SK-N-SH treated with all-trans-retinoic acid at 6 μM for 48 hours (cell line): ENCODE measurements at regions not wholly inside any gene's neighbourhood (a gene's known extent, or its start where the extent isn't known, plus 50 kb on each side); places are given as distances from the start of the nearest gene placed in this dataset.

ENCODE experiments used
- ARNTL ChIP-seq: fragments of 450-650 bp; formaldehyde crosslinking; IDR thresholded peaks from 2 replicates; pipeline ENCODE4 v1.5.0; 2020; ENCODE audit warnings: low read depth, mild to moderate bottlenecking, moderate library complexity, borderline replicate concordance
- BACH2 ChIP-seq: fragments of 250-450 bp; sonication (Bioruptor Pico); IDR thresholded peaks from 2 replicates; pipeline ENCODE4 v1.9.0; 2021; ENCODE audit warnings: mild to moderate bottlenecking, borderline replicate concordance
- CREB5 ChIP-seq: fragments of 250-450 bp; sonication (Bioruptor Pico); IDR thresholded peaks from 2 replicates; pipeline ENCODE4 v1.5.1; 2020; ENCODE audit warnings: low read depth, mild to moderate bottlenecking, moderate library complexity
- CSRNP3 ChIP-seq: fragments of 250-450 bp; sonication (Bioruptor Pico); IDR thresholded peaks from 2 replicates; pipeline ENCODE4 v1.5.1; 2021; ENCODE audit warnings: mild to moderate bottlenecking, moderate library complexity
- GLIS3 ChIP-seq: fragments of 250-450 bp; sonication (Bioruptor Pico); IDR thresholded peaks from 2 replicates; pipeline ENCODE4 v1.5.0; 2020; ENCODE audit warnings: mild to moderate bottlenecking, moderate library complexity
- ISL1 ChIP-seq: fragments of 250-450 bp; sonication (Bioruptor Pico); IDR thresholded peaks from 2 replicates; pipeline ENCODE4 v2.1.2; 2022; ENCODE audit warnings: mild to moderate bottlenecking, moderate library complexity
- PATZ1 ChIP-seq: fragments of 250-450 bp; sonication (Bioruptor Pico); IDR thresholded peaks from 2 replicates; pipeline ENCODE4 v1.8.0; 2020; ENCODE audit warnings: mild to moderate bottlenecking, moderate library complexity, borderline replicate concordance
- PPARA ChIP-seq: fragments of 250-450 bp; sonication (Bioruptor Pico); IDR thresholded peaks from 2 replicates; pipeline ENCODE4 v1.5.0; 2020; ENCODE audit warnings: mild to moderate bottlenecking, borderline replicate concordance
- RARB ChIP-seq: fragments of 250-450 bp; sonication (Bioruptor Pico); IDR thresholded peaks from 2 replicates; pipeline ENCODE4 v1.8.0; 2021; ENCODE audit warnings: mild to moderate bottlenecking, moderate library complexity
- TSHZ2 ChIP-seq: fragments of 250-450 bp; sonication (Bioruptor Pico); IDR thresholded peaks from 2 replicates; pipeline ENCODE4 v1.5.0; 2020; ENCODE audit warnings: mild to moderate bottlenecking, moderate library complexity
- ZFP3 ChIP-seq: fragments of 250-450 bp; sonication (Bioruptor Pico); IDR thresholded peaks from 2 replicates; pipeline ENCODE4 v1.5.0; 2020; ENCODE audit warnings: mild to moderate bottlenecking, moderate library complexity
- ZFP30 ChIP-seq: fragments of 450-650 bp; formaldehyde crosslinking; IDR thresholded peaks from 2 replicates; pipeline ENCODE4 v1.5.0; 2022; ENCODE audit warnings: mild to moderate bottlenecking, moderate library complexity
- ZNF70 ChIP-seq: fragments of 450-650 bp; formaldehyde crosslinking; IDR thresholded peaks from 2 replicates; pipeline ENCODE4 v1.5.0; 2020; ENCODE audit warnings: mild to moderate bottlenecking, moderate library complexity

- TF ChIP-seq RARB (CRISPR knock-in tag) (no peak), GLIS3 (CRISPR knock-in tag) (no peak), ZFP30 (CRISPR knock-in tag) (no peak), ARNTL (no peak), ZNF70 (CRISPR knock-in tag) (no peak), PATZ1 (no peak), TSHZ2 (CRISPR knock-in tag) (no peak), ISL1 (CRISPR knock-in tag) (no peak), CSRNP3 (CRISPR knock-in tag) (no peak), CREB5 (CRISPR knock-in tag) (no peak), PPARA (CRISPR knock-in tag) (no peak), BACH2 (CRISPR knock-in tag) (no peak), ZFP3 (no peak)
These were observed 52.1 kb downstream of the PTGR3 start for GRCh38 chr18:75156831-75157230.
